ENCODE measurements at regions not wholly inside any gene's neighbourhood (a gene's known extent, or its start where the extent isn't known, plus 50 kb on each side); places are given as distances from the start of the nearest gene placed in this dataset.

GRCh38 chr6:18837013-18837412, 449.9 kb downstream of the RNF144B start:
- no peaks in the 10 kb centered on the region for H3K27me3 ChIP-seq (ENCODE audit: insufficient read depth)
- no peak overlapping the region for H3K4me3 ChIP-seq (ENCODE audit: low read depth in 2 of 2, low read length in 1 of 2)
- H3K79me2 ChIP-seq (ENCODE audit: insufficient read depth) = no peaks in the 10 kb centered on the region
- H3K9me3 ChIP-seq = no peaks in the 10 kb centered on the region
- no peaks in the 10 kb centered on the region for H4K20me1 ChIP-seq (ENCODE audit: insufficient read depth)
- H3K4me2 ChIP-seq = no peak overlapping the region
- TF ChIP-seq, protein P1, sequence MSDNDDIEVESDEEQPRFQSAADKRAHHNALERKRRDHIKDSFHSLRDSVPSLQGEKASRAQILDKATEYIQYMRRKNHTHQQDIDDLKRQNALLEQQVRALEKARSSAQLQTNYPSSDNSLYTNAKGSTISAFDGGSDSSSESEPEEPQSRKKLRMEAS (IDR thresholded peaks at IDR 0.05; ENCODE audit: low read depth) = no peak
- TF ChIP-seq SMC3 (IDR thresholded peaks at IDR 0.05; ENCODE audit: low read depth, low read length) (no peak), RCOR1 (IDR thresholded peaks at IDR 0.05; ENCODE audit: low read length) (no peak), TAF1 (IDR thresholded peaks at IDR 0.05; ENCODE audit: borderline replicate concordance, low read depth, low read length) (no peak), RXRA (IDR thresholded peaks at IDR 0.05; ENCODE audit: borderline replicate concordance, low read depth) (no peak), GABPA (IDR thresholded peaks at IDR 0.05; ENCODE audit: low read depth) (no peak), SIN3A (IDR thresholded peaks at IDR 0.05; ENCODE audit: borderline replicate concordance, low read depth, low read length) (no peak), FOXJ3 (CRISPR knock-in tag; IDR thresholded peaks at IDR 0.05) (no peak), MXI1 (IDR thresholded peaks at IDR 0.05; ENCODE audit: low read depth, low read length) (no peak), FOXM1 (IDR thresholded peaks at IDR 0.05; ENCODE audit: low read depth) (no peak), NFIC (IDR thresholded peaks at IDR 0.05; ENCODE audit: borderline replicate concordance) (no peak), JUND (IDR thresholded peaks at IDR 0.05) (no peak), PBX3 (IDR thresholded peaks at IDR 0.05) (no peak), TCF12 (IDR thresholded peaks at IDR 0.05) (no peak), EP300 (IDR thresholded peaks at IDR 0.05; ENCODE audit: borderline replicate concordance in 1 of 2, low read depth in 1 of 2, low read length in 1 of 2) (no peak)
- H3K9ac ChIP-seq = no peak overlapping the region
- WGBS (ENCODE audit: low lambda C conversion rate) = 6% methylated on average over 3 of the region's 3 CpGs
- H3K36me3 ChIP-seq (replicated peaks in 1 of 2; ENCODE audit: control insufficient read depth in 1 of 2, insufficient read depth in 2 of 2, low read length in 1 of 2) = no peaks in the 10 kb centered on the region
- H2AFZ ChIP-seq (ENCODE audit: low read depth) = no peak overlapping the region
- no peak for DNase-seq
- ChIA-PET CTCF (no interaction called here), POLR2A (no interaction called here)
- no peaks in the 10 kb centered on the region for H3K9me2 ChIP-seq
- H3F3A ChIP-seq (replicated peaks; ENCODE audit: insufficient read depth) = no peaks in the 10 kb centered on the region
- H3K4me1 ChIP-seq (ENCODE audit: control insufficient read depth in 1 of 2, insufficient read depth in 2 of 2, low read depth in 1 of 2, low read length in 1 of 2) = no peaks in the 10 kb centered on the region
- H3K27ac ChIP-seq (ENCODE audit: low read depth in 2 of 2, low read length in 1 of 2) = no peak overlapping the region

DNA sequence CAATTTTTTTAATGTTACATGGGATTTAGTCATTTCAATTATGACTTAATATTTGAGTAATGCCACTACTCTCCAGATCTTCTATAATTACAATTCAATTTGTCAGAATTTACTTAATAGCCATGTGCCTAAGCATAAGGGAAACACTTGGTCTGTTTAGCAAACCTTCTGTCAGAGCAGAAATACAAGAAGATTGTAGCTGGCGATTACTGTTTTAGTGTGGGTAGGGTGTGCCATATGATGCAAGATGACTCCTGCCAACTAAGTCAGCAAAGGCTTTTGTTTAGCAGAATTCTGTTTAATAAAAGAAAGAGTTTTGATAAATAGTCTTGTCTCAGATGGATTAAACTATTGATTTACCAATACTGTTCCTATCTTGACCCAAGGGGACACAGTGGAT, 455.4 kb downstream of the RNF144B start:
- Histone ChIP-seq H3K4me3 (ENCODE audit: low read depth in 2 of 2, low read length in 1 of 2) (no peak overlapping the region), H3K9me3 (no peaks in the 10 kb centered on the region), H3K27ac (ENCODE audit: low read depth in 2 of 2, low read length in 1 of 2) (no peak overlapping the region), H3K9me2 (no peaks in the 10 kb centered on the region), H3K4me1 (ENCODE audit: control insufficient read depth in 1 of 2, insufficient read depth in 2 of 2, low read depth in 1 of 2, low read length in 1 of 2) (no peaks in the 10 kb centered on the region), H3K4me2 (no peak overlapping the region), H4K20me1 (ENCODE audit: insufficient read depth) (no peaks in the 10 kb centered on the region), H2AFZ (ENCODE audit: low read depth) (no peak overlapping the region), H3K79me2 (ENCODE audit: insufficient read depth) (no peaks in the 10 kb centered on the region), H3K27me3 (ENCODE audit: insufficient read depth) (no peaks in the 10 kb centered on the region), H3K36me3 (replicated peaks in 1 of 2; ENCODE audit: control insufficient read depth in 1 of 2, insufficient read depth in 2 of 2, low read length in 1 of 2) (no peaks in the 10 kb centered on the region), H3K9ac (no peak overlapping the region), H3F3A (replicated peaks; ENCODE audit: insufficient read depth) (no peaks in the 10 kb centered on the region)
- no peak for DNase-seq
- 50% methylated on average over 1 of the region's 1 CpG for WGBS (ENCODE audit: low lambda C conversion rate)
- CTCF ChIA-PET = no interaction called here
- POLR2A ChIA-PET = no interaction called here
- TF ChIP-seq JUND (IDR thresholded peaks at IDR 0.05) (no peak), FOSL2 (IDR thresholded peaks at IDR 0.05; ENCODE audit: borderline replicate concordance, low read depth) (no peak), RCOR1 (IDR thresholded peaks at IDR 0.05; ENCODE audit: low read length) (no peak), RXRA (IDR thresholded peaks at IDR 0.05; ENCODE audit: borderline replicate concordance, low read depth) (no peak), YY1 (IDR thresholded peaks at IDR 0.05; ENCODE audit: low read depth) (no peak), POLR2AphosphoS5 (IDR thresholded peaks at IDR 0.05; ENCODE audit: low read depth, low read length) (no peak), NRF1 (IDR thresholded peaks at IDR 0.05; ENCODE audit: low read depth, low read length) (no peak), RAD21 (IDR thresholded peaks at IDR 0.05; ENCODE audit: low read length) (no peak), EP300 (IDR thresholded peaks at IDR 0.05; ENCODE audit: borderline replicate concordance in 1 of 2, low read depth in 1 of 2, low read length in 1 of 2) (no peak), FOXJ3 (CRISPR knock-in tag; IDR thresholded peaks at IDR 0.05) (no peak), NFIC (IDR thresholded peaks at IDR 0.05; ENCODE audit: borderline replicate concordance) (no peak), MEF2A (IDR thresholded peaks at IDR 0.05; ENCODE audit: borderline replicate concordance, low read depth) (no peak), FOXM1 (IDR thresholded peaks at IDR 0.05; ENCODE audit: low read depth) (no peak), USF1 (IDR thresholded peaks at IDR 0.05; ENCODE audit: borderline replicate concordance, low read depth) (no peak)
- TF ChIP-seq, protein P1 (IDR thresholded peaks at IDR 0.05; ENCODE audit: low read depth) = no peak
- TF ChIP-seq, protein P2, sequence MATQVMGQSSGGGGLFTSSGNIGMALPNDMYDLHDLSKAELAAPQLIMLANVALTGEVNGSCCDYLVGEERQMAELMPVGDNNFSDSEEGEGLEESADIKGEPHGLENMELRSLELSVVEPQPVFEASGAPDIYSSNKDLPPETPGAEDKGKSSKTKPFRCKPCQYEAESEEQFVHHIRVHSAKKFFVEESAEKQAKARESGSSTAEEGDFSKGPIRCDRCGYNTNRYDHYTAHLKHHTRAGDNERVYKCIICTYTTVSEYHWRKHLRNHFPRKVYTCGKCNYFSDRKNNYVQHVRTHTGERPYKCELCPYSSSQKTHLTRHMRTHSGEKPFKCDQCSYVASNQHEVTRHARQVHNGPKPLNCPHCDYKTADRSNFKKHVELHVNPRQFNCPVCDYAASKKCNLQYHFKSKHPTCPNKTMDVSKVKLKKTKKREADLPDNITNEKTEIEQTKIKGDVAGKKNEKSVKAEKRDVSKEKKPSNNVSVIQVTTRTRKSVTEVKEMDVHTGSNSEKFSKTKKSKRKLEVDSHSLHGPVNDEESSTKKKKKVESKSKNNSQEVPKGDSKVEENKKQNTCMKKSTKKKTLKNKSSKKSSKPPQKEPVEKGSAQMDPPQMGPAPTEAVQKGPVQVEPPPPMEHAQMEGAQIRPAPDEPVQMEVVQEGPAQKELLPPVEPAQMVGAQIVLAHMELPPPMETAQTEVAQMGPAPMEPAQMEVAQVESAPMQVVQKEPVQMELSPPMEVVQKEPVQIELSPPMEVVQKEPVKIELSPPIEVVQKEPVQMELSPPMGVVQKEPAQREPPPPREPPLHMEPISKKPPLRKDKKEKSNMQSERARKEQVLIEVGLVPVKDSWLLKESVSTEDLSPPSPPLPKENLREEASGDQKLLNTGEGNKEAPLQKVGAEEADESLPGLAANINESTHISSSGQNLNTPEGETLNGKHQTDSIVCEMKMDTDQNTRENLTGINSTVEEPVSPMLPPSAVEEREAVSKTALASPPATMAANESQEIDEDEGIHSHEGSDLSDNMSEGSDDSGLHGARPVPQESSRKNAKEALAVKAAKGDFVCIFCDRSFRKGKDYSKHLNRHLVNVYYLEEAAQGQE (IDR thresholded peaks at IDR 0.05; ENCODE audit: low read depth, low read length) = no peak
